ENCODE measurements at regions not wholly inside any gene's neighbourhood (a gene's known extent, or its start where the extent isn't known, plus 50 kb on each side); places are given as distances from the start of the nearest gene placed in this dataset.

DNA sequence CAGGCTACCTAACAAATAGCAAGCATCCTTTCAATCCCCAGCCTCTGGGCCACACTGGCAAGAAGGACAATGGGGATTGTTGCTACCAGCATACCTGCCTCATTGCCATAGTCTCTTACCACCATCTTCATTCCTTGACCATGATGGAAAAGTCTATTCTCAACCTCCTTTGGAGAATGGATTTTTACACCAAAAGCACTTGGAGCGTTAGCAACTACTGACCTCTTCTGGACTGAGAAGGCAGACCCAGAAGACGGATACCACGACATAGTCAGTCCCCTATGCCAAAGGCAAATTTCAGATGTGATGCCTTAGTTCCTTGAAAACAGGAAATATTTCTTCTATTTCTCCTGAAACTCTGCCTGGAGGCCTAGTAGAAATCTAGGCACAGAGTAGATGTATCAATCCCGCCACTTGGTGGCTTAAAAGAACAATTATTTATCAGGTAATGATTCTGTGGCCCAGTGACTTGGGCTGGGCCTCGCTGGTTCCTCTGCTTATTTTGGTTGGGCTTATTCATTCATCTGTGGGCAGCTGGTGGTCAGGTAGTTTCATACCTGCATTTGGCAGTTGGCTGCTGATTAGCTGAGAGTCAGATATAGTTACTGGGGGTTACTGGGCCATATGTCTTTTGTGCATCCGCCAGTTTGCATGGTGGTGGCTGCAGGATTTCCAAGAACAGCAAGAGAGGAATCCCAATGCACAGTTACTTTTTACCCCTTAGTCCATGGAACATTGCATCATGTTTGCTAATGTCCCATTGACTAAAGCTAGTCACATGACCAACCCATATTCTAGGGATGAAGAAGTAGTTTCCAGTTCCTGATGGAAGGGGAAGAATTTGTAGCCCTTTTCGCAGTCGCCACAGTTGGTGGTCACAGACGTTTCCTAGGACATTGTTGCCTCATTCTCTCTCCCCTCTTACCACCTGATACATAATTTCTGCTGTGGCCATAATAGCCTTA is 75.2 kb downstream of the DHCR7 start:
- Histone ChIP-seq H3K9me1 (ENCODE audit: control insufficient read depth, insufficient read depth, low read length) (no peaks in the 10 kb centered on the region), H3K27ac (ENCODE audit: extremely low read depth, low read depth, low read length) (no peak overlapping the region), H3K4me2 (ENCODE audit: insufficient read depth, low read length) (no peak overlapping the region), H3K9ac (ENCODE audit: insufficient read depth in 1 of 2, low read depth in 2 of 2, low read length in 2 of 2) (no peak overlapping the region), H2AFZ (ENCODE audit: low read depth, low read length) (no peak overlapping the region), H3K9me3 (replicated peaks; ENCODE audit: control insufficient read depth, insufficient read depth, low read depth, low read length) (no peaks in the 10 kb centered on the region), H3K4me1 (replicated peaks in 1 of 2; ENCODE audit: control insufficient read depth in 2 of 2, insufficient read depth in 2 of 2, low read length in 2 of 2) (no peaks in the 10 kb centered on the region), H3K27me3 (ENCODE audit: control insufficient read depth in 2 of 2, insufficient read depth in 2 of 2, low read length in 2 of 2) (peaks cover 2 to 26% of the 10 kb centered on the region in 2 experiments; a peak in 3 of 5 replicates), H4K20me1 (replicated peaks; ENCODE audit: control insufficient read depth, insufficient read depth, low read length) (no peaks in the 10 kb centered on the region; the same call in 1 of the 2 replicates), H3K36me3 (ENCODE audit: control insufficient read depth, insufficient read depth, low read length) (no peaks in the 10 kb centered on the region), H3K79me2 (ENCODE audit: control insufficient read depth, insufficient read depth, low read length) (no peaks in the 10 kb centered on the region), H3K4me3 (no peak overlapping the region)
- CTCF ChIA-PET (ENCODE audit: low intra/inter-chr PET ratio), result interaction anchor here (0.6 kb wide), 1 partner anchor 505 kb away, joined by 3 read pairs; no protein-coding TSS in a partner anchor
- POLR2A ChIA-PET, result interaction anchor here (0.7 kb wide), 1 partner anchor 18 kb away, joined by 3 read pairs; no protein-coding TSS in a partner anchor
- no peak for FAIRE-seq
- TF ChIP-seq RAD21 (CRISPR knock-in tag; conservative IDR thresholded peaks at IDR 0.05 in 1 of 2, IDR thresholded peaks at IDR 0.05 in 1 of 2) (peak in 1 of 2 experiments; percentile 52; a peak in 2 of 4 replicates), CEBPG (CRISPR knock-in tag; IDR thresholded peaks at IDR 0.05) (no peak), CEBPG (tag; conservative IDR thresholded peaks at IDR 0.05 in 1 of 2, IDR thresholded peaks at IDR 0.05 in 1 of 2) (0 out of 4 replicates have a peak, but pooled peaks of 1 of the 2 experiments have one; percentile 12), TOE1 (IDR thresholded peaks at IDR 0.05; ENCODE audit: borderline replicate concordance) (no peak), TOE1 (CRISPR knock-in tag; IDR thresholded peaks at IDR 0.05; ENCODE audit: borderline replicate concordance, low read depth) (no peak), BCL6 (CRISPR knock-in tag; IDR thresholded peaks at IDR 0.05) (no peak), SAFB (IDR thresholded peaks at IDR 0.05; ENCODE audit: borderline replicate concordance, low read depth, low read length) (no peak)
- TF ChIP-seq, protein P1, sequence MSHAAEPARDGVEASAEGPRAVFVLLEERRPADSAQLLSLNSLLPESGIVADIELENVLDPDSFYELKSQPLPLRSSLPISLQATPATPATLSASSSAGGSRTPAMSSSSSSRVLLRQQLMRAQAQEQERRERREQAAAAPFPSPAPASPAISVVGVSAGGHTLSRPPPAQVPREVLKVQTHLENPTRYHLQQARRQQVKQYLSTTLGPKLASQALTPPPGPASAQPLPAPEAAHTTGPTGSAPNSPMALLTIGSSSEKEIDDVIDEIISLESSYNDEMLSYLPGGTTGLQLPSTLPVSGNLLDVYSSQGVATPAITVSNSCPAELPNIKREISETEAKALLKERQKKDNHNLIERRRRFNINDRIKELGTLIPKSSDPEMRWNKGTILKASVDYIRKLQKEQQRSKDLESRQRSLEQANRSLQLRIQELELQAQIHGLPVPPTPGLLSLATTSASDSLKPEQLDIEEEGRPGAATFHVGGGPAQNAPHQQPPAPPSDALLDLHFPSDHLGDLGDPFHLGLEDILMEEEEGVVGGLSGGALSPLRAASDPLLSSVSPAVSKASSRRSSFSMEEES (CRISPR knock-in tag; IDR thresholded peaks at IDR 0.05), result peak; percentile 76
- TF ChIP-seq, protein P2, sequence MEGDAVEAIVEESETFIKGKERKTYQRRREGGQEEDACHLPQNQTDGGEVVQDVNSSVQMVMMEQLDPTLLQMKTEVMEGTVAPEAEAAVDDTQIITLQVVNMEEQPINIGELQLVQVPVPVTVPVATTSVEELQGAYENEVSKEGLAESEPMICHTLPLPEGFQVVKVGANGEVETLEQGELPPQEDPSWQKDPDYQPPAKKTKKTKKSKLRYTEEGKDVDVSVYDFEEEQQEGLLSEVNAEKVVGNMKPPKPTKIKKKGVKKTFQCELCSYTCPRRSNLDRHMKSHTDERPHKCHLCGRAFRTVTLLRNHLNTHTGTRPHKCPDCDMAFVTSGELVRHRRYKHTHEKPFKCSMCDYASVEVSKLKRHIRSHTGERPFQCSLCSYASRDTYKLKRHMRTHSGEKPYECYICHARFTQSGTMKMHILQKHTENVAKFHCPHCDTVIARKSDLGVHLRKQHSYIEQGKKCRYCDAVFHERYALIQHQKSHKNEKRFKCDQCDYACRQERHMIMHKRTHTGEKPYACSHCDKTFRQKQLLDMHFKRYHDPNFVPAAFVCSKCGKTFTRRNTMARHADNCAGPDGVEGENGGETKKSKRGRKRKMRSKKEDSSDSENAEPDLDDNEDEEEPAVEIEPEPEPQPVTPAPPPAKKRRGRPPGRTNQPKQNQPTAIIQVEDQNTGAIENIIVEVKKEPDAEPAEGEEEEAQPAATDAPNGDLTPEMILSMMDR (IDR thresholded peaks at IDR 0.05 in 2 of 3, conservative IDR thresholded peaks at IDR 0.05 in 1 of 3; ENCODE audit: insufficient read depth in 2 of 3, low read depth in 1 of 3, low read length in 3 of 3), result peak; percentile 28 to 47 (median 33); a peak in 2 of 6 replicates
- TF ChIP-seq, protein P3, sequence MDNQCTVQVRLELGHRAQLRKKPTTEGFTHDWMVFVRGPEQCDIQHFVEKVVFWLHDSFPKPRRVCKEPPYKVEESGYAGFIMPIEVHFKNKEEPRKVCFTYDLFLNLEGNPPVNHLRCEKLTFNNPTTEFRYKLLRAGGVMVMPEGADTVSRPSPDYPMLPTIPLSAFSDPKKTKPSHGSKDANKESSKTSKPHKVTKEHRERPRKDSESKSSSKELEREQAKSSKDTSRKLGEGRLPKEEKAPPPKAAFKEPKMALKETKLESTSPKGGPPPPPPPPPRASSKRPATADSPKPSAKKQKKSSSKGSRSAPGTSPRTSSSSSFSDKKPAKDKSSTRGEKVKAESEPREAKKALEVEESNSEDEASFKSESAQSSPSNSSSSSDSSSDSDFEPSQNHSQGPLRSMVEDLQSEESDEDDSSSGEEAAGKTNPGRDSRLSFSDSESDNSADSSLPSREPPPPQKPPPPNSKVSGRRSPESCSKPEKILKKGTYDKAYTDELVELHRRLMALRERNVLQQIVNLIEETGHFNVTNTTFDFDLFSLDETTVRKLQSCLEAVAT (IDR thresholded peaks at IDR 0.05), result no peak
- intact Hi-C loops (cut with micrococcal nuclease) (no loop called here), in situ Hi-C loops (cut with MboI) (no loop called here)
- 1% methylated on average over 9 of the region's 9 CpGs for WGBS (ENCODE audit: insufficient coverage, low coverage, missing lambda C conversion rate)
- no TSS peak for BruUV-seq (replicated peaks)
- peak; percentile 45; the same call in 1 of the 3 replicates for ATAC-seq
- peak in 1 of 4 experiments; percentile 27 for DNase-seq (ENCODE audit: extremely low read depth in 1 of 4, low spot score in 3 of 4)
